Mesenteric fat pad (tissue), 1 donor: ENCODE measurements at regions not wholly inside any gene's neighbourhood (a gene's known extent, or its start where the extent isn't known, plus 50 kb on each side); places are given as distances from the start of the nearest gene placed in this dataset.

Experiments
- DNase-seq: peaks from one replicate; pipeline ENCODE4 v3.0.0-alpha.2; 2020; ENCODE audit warnings: low spot score
- donor health status: DM: yes; HTN: yes; CAD: no.

GRCh38 chr16:5509336-5509735, 411.7 kb upstream of the EEF2KMT start:
- DNase-seq, result no peak

- no peak for DNase-seq
These were observed 410.8 kb upstream of the EEF2KMT start for GRCh38 chr16:5508371-5508770.

DNA sequence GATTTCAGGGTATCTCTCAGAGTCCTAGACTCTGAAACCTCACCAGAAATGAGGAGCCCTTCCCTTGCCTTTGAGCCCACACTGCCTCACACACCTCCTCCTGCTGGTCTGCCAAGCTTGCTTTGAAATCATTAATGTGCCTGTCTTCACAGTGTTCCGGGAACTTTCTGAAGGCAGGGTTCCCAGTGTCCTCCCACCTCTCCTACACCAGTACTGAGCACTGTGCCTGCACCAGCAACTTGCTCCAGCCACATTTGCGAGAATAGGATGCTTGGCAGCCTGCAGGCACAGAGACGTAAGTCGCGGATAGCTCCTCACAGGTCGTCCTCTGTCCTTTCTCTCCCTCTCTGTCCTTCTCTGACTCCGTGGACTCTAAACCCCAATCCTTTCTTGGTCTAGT, 408.4 kb upstream of the EEF2KMT start:
- no peak for DNase-seq

- no peak for DNase-seq
These were observed 407.7 kb upstream of the EEF2KMT start for GRCh38 chr16:5505091-5505887.

DNA sequence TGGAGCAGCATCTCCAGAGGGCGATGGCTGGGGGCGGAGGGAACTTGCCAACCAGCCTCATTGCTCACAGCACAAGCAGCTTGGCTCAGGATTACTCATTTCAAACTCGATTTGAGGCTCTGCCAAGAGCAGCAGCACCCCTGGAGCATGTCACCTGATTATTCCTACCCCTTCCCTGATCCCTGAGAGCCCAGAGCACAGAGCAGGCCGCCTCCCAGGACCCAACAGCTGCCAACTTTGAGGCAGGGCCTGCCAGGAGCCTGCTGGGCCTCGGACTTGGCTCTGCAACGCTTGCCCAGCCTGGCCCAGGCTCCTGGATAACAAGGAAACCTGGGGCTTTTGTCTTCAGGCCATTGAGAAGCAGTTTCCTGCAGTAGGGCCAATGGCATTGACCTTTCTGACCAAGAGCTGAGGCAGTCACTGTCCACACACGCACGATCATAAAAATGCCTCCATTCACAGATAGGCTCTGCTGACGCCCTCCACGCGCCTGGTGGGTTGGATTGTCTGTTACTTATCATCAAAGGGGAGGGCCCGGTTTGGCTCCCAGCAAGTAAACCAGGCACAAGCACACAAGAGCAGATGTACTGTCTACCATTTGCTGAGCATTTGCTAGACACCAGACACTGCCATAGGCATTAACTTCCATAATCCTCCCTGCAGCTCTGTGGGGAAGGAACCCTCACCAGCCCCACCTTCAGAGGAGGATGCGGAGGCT, 406.6 kb upstream of the EEF2KMT start:
- DNase-seq, result no peak

GRCh38 chr16:5502944-5503343, 405.3 kb upstream of the EEF2KMT start:
- no peak for DNase-seq

DNA sequence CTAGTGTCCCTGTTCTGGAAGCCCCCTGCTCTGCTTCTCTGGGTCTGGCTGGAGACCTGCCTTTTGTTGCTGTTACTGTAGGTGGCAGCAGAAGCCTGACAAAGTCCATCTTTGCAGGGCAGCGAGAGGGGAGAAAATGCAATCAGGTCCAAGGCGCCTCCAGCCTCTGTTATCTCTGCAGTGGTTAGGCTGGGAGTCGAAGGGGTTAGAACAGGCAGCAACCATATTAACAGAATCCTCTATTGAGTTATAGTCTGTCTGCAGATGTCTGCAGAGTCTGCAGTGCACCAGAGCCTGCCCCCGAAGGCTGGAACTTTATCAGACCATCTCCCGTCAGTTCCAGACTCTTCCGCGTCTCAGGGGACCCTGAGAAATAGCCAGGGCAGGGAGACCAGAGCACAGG, 404.9 kb upstream of the EEF2KMT start:
- no peak for DNase-seq

DNA sequence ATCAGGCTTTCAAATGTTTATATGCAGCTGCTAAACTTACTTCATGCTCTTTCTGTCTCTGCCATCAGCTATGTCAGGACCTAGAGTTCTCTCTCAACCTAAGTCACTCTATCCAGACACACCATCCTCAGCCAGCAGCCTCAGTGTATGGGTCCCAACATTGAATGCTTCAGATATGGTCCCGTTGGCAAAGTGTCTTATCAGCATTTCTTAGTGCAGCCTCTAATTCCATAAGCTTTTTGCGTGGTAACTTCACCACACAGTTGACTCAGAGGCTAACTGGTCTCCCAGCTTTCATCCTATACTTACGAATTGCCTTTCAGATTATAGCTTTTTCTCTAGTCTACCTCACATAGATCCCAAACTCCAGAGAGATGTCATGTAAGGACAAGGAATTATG, 402.9 kb upstream of the EEF2KMT start:
- DNase-seq, result no peak

GRCh38 chr16:5498562-5498961, 401.0 kb upstream of the EEF2KMT start:
- no peak for DNase-seq

- no peak for DNase-seq
These were observed 398.4 kb upstream of the EEF2KMT start for GRCh38 chr16:5496013-5496412.

DNA sequence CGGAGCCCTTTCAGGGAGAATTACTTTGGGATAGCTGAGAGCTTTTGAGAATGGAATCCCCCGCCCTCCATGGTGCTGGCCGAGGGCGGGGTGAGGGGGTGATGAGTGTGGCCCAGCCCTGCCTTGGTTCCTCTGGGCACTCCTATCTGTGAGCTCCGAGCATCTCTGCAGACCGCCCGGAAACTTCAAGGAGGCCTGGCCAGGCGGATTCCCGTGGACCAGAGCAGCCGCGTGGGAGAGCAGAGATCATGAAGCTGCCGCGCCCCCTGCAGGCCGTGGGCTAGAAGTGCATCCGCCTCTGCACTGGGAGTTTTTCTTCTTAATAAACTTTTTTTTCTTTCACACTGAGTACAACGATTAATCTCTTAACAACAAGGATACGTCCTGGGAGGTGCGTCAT, 392.9 kb upstream of the EEF2KMT start:
- no peak for DNase-seq

DNA sequence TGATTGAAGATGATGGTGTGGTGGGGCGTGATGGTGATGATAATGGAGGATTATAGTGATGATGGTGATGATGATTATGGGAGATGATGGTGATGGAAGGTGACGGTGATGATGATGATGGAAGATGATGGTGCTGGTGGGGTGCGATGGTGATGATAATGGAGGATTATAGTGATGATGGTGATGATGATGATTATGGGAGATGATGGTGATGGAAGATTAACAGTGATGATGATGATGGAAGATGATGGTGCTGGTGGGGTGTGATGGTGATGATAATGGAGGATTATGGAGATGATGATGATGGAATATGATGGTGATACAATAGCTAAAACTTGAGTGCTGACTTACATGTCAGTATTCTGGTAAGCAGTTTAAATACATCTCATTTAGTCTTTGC, 391.0 kb upstream of the EEF2KMT start:
- no peak for DNase-seq

DNA sequence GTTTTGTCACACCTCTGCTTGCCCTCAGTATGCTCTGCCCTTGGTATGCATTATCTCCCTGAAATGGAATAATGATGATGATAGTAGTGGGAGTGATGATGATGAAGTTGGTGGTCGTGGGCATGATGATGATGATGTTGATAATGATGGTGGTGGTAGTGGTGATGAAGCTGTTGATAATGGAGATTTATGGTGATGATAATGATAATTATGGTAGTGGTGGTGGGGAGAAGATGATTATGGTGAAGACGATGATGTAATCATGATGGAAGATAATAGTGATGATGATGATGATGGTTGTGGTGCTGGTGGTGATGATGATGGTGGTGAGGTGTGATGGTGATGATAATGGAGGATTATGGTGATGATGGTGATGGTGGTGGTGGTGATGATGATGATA, 390.1 kb upstream of the EEF2KMT start:
- DNase-seq, result no peak

GRCh38 chr16:5482256-5482655, 384.7 kb upstream of the EEF2KMT start:
- DNase-seq, result no peak

GRCh38 chr16:5480431-5481195, 383.0 kb upstream of the EEF2KMT start:
- DNase-seq, result no peak

DNA sequence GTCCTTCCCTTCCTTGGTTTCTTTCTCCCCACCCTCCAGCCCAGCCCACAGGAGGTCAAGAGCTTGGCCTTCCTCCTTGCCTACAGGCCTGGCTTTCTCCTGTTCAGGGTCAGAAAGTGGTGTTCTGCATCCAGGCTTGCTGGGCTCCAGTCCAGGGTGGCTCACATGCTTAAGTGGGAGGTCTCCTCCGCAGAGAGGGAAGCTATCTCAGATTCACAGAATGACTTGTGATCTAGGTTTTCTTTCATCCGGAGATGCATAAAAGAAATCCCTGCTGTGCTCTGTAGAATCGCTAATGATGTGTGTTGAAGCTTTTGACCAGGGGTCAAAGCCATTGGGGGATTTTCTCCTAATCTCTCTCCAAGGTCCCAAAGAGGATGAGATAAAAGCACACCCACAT, 382.3 kb upstream of the EEF2KMT start:
- DNase-seq, result no peak

- DNase-seq, result no peak
These were observed 380.4 kb upstream of the EEF2KMT start for GRCh38 chr16:5478036-5478435.

DNA sequence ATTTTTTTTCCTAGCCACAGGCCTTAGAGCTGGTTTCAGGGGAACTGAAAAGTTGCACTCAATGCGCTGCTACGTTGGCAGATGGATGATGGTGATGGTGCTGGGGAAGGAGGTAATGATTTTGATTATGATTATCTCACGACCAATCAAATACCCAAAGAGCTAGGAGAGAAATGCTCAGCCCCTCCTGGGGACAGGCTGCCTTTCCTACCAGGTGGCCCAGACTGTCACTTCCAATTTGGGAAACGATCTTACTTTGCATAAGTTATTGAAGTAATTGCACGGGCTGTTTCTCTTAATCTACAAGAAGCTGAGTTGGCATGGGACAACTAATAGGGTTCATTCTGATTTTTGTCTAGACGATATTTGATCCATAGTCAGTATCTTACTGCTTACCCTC, 379.7 kb upstream of the EEF2KMT start:
- DNase-seq, result no peak

DNA sequence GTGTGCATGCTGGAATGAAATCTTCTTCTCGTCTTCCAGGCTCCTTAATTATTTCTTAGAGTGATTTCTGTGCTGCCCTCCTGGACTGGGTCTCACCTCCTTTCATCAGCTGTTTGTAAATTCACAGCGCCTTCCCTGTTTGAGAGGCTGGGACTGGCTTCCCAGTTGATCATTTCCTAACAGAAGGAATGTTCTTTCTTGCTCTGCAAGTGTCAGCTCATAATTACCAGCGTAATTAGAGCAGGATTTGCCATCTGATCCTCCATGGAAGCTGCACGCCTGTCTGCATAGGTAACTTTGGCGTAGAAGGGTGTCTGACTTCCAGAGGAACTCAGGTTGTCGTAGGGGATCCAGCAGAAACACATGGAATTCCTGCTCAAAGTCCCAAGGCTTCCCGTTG, 375.0 kb upstream of the EEF2KMT start:
- DNase-seq, result no peak

DNA sequence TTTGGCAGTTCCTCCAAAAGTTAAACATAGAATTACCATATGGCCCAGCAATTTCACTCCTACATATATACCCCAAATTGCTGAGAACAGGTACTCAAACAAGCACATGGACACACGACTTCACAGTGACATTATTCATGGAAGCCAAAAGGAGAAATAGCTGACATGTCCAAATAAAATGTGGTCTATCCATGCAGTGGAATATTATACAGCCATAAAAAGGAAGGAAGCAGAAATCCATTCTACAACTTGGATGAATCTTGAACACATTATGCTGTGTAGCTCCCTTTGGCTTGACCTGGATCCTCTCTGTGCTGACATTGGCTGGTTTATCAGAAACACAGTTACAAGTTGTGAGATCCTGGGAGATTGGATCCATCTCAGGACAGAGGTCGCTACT, 370.9 kb upstream of the EEF2KMT start:
- no peak for DNase-seq

DNA sequence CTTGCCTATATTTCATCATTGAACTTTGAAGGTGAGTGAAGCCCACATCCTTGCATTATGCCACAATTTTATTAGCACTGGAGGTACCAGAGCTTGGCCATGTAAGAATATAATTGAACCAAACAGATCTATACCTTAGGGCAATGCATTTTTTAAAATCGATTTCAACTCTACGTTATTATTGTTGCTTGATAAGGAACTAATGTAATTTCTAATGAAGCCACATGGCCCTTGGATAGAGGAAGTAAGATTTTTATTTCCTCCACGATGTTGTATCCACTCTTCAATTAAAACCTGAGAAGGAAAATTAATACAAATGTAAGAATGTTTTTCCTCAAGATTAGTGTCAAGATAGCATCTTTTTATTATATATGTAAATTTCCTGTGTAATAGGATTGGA, 370.0 kb upstream of the EEF2KMT start:
- no peak for DNase-seq

GRCh38 chr16:5466551-5466950, 369.0 kb upstream of the EEF2KMT start:
- no peak for DNase-seq
